ENCODE measurements at regions not wholly inside any gene's neighbourhood (a gene's known extent, or its start where the extent isn't known, plus 50 kb on each side); places are given as distances from the start of the nearest gene placed in this dataset.

GRCh38 chr3:101172516-101172915 lies 147.9 kb downstream of the IMPG2 start:
- Histone ChIP-seq H3K36me3 (ENCODE audit: control insufficient read depth, insufficient read depth, low read length) (no peaks in the 10 kb centered on the region), H3K4me3 (replicated peaks; ENCODE audit: low read depth, low read length) (no peak overlapping the region), H3K27me3 (replicated peaks; ENCODE audit: control insufficient read depth, insufficient read depth, low read length) (no peaks in the 10 kb centered on the region)
- no peak for TF ChIP-seq CTCF (IDR thresholded peaks at IDR 0.05; ENCODE audit: insufficient read depth, low read length, poor library complexity, severe bottlenecking)
- no peak for DNase-seq (ENCODE audit: extremely low read depth, insufficient read length)

- DNase-seq (ENCODE audit: extremely low read depth, insufficient read length), result no peak
- Histone ChIP-seq H3K36me3 (ENCODE audit: control insufficient read depth, insufficient read depth, low read length) (no peaks in the 10 kb centered on the region), H3K4me3 (replicated peaks; ENCODE audit: low read depth, low read length) (no peak overlapping the region), H3K27me3 (replicated peaks; ENCODE audit: control insufficient read depth, insufficient read depth, low read length) (no peaks in the 10 kb centered on the region)
- no peak for TF ChIP-seq CTCF (IDR thresholded peaks at IDR 0.05; ENCODE audit: insufficient read depth, low read length, poor library complexity, severe bottlenecking)
Observed at GRCh38 chr3:101171681-101172191, 148.6 kb downstream of the IMPG2 start.

GRCh38 chr3:101170806-101171558 lies 149.4 kb downstream of the IMPG2 start:
- DNase-seq (ENCODE audit: extremely low read depth, insufficient read length), result peak; percentile 3
- H3K36me3 ChIP-seq (ENCODE audit: control insufficient read depth, insufficient read depth, low read length), result no peaks in the 10 kb centered on the region
- no peak overlapping the region for H3K4me3 ChIP-seq (replicated peaks; ENCODE audit: low read depth, low read length)
- TF ChIP-seq CTCF (IDR thresholded peaks at IDR 0.05; ENCODE audit: insufficient read depth, low read length, poor library complexity, severe bottlenecking), result no peak
- H3K27me3 ChIP-seq (replicated peaks; ENCODE audit: control insufficient read depth, insufficient read depth, low read length), result no peaks in the 10 kb centered on the region

GRCh38 chr3:101170062-101170771 lies 150.2 kb downstream of the IMPG2 start:
- DNase-seq (ENCODE audit: extremely low read depth, insufficient read length), result no peak
- H3K4me3 ChIP-seq (replicated peaks; ENCODE audit: low read depth, low read length), result no peak overlapping the region
- no peaks in the 10 kb centered on the region for H3K36me3 ChIP-seq (ENCODE audit: control insufficient read depth, insufficient read depth, low read length)
- H3K27me3 ChIP-seq (replicated peaks; ENCODE audit: control insufficient read depth, insufficient read depth, low read length), result no peaks in the 10 kb centered on the region
- no peak for TF ChIP-seq CTCF (IDR thresholded peaks at IDR 0.05; ENCODE audit: insufficient read depth, low read length, poor library complexity, severe bottlenecking)

- no peaks in the 10 kb centered on the region for H3K36me3 ChIP-seq (ENCODE audit: control insufficient read depth, insufficient read depth, low read length)
- no peak for DNase-seq (ENCODE audit: extremely low read depth, insufficient read length)
- H3K27me3 ChIP-seq (replicated peaks; ENCODE audit: control insufficient read depth, insufficient read depth, low read length), result no peaks in the 10 kb centered on the region
- H3K4me3 ChIP-seq (replicated peaks; ENCODE audit: low read depth, low read length), result no peak overlapping the region
- TF ChIP-seq CTCF (IDR thresholded peaks at IDR 0.05; ENCODE audit: insufficient read depth, low read length, poor library complexity, severe bottlenecking), result no peak
Observed at GRCh38 chr3:101169516-101169915, 150.9 kb downstream of the IMPG2 start.

Data from GM06990 (cell line).